ENCODE measurements at regions not wholly inside any gene's neighbourhood (a gene's known extent, or its start where the extent isn't known, plus 50 kb on each side); places are given as distances from the start of the nearest gene placed in this dataset.
"Not testable (repeated sequence)": the region's sequence is repeated elsewhere in the genome, so short reads cannot be mapped to it uniquely, and the experiment has no call there.

GRCh38 chr5:25444697-25445096 is 799.9 kb upstream of the CDH10 start:
- no peak overlapping the region for H3K4me3 ChIP-seq (ENCODE audit: low read depth, low read length)
- DNase-seq (ENCODE audit: low read depth) = no peak

GRCh38 chr5:25441810-25442209 is 797.0 kb upstream of the CDH10 start:
- no peak overlapping the region for H3K4me3 ChIP-seq (ENCODE audit: low read depth, low read length)
- TF ChIP-seq CTCF (IDR thresholded peaks at IDR 0.05; ENCODE audit: insufficient read depth, low read depth, low read length, missing control alignments) = no peak
- no peak for DNase-seq (ENCODE audit: low read depth)

More at GRCh38 chr5:25444697-25445096, 799.9 kb upstream of the CDH10 start:
- no peak for TF ChIP-seq CTCF (IDR thresholded peaks at IDR 0.05; ENCODE audit: insufficient read depth, low read depth, low read length, missing control alignments)

- TF ChIP-seq CTCF (IDR thresholded peaks at IDR 0.05; ENCODE audit: insufficient read depth, low read depth, low read length, missing control alignments) = no peak
- no peak for DNase-seq (ENCODE audit: low read depth)
- H3K4me3 ChIP-seq (ENCODE audit: low read depth, low read length) = no peak overlapping the region
These were observed 794.2 kb upstream of the CDH10 start for GRCh38 chr5:25439025-25439424.

GRCh38 chr5:25438375-25438774 is 793.6 kb upstream of the CDH10 start:
- not testable (repeated sequence) for DNase-seq (ENCODE audit: low read depth); H3K4me3 ChIP-seq (ENCODE audit: low read depth, low read length)

- no peak for TF ChIP-seq CTCF (IDR thresholded peaks at IDR 0.05; ENCODE audit: insufficient read depth, low read depth, low read length, missing control alignments)
- H3K4me3 ChIP-seq (ENCODE audit: low read depth, low read length) = no peak overlapping the region
These were observed 791.7 kb upstream of the CDH10 start for GRCh38 chr5:25436452-25436851.

GRCh38 chr5:25435882-25436281 is 791.1 kb upstream of the CDH10 start:
- TF ChIP-seq CTCF (IDR thresholded peaks at IDR 0.05; ENCODE audit: insufficient read depth, low read depth, low read length, missing control alignments) = no peak
- no peak for DNase-seq (ENCODE audit: low read depth)
- H3K4me3 ChIP-seq (ENCODE audit: low read depth, low read length) = no peak overlapping the region

More at GRCh38 chr5:25436452-25436851, 791.7 kb upstream of the CDH10 start:
- DNase-seq (ENCODE audit: low read depth) = no peak

- no peak for DNase-seq (ENCODE audit: low read depth)
- H3K4me3 ChIP-seq (ENCODE audit: low read depth, low read length) = no peak overlapping the region
These were observed 782.5 kb upstream of the CDH10 start for GRCh38 chr5:25427240-25427639.

More at GRCh38 chr5:25427240-25427639, 782.5 kb upstream of the CDH10 start:
- TF ChIP-seq CTCF (IDR thresholded peaks at IDR 0.05; ENCODE audit: insufficient read depth, low read depth, low read length, missing control alignments) = no peak
